ELF-1 (cell line): ENCODE measurements at regions not wholly inside any gene's neighbourhood (a gene's known extent, or its start where the extent isn't known, plus 50 kb on each side); places are given as distances from the start of the nearest gene placed in this dataset.

Source experiments
- DNase-seq: peaks from one replicate; pipeline ENCODE4 v3.0.0-alpha.2; 2016; ENCODE audit warnings: low read depth, low spot score

GRCh38 chr3:101172516-101172915 is 147.9 kb downstream of the IMPG2 start:
- DNase-seq = no peak

GRCh38 chr3:101171681-101172191 is 148.6 kb downstream of the IMPG2 start:
- DNase-seq = no peak

DNA sequence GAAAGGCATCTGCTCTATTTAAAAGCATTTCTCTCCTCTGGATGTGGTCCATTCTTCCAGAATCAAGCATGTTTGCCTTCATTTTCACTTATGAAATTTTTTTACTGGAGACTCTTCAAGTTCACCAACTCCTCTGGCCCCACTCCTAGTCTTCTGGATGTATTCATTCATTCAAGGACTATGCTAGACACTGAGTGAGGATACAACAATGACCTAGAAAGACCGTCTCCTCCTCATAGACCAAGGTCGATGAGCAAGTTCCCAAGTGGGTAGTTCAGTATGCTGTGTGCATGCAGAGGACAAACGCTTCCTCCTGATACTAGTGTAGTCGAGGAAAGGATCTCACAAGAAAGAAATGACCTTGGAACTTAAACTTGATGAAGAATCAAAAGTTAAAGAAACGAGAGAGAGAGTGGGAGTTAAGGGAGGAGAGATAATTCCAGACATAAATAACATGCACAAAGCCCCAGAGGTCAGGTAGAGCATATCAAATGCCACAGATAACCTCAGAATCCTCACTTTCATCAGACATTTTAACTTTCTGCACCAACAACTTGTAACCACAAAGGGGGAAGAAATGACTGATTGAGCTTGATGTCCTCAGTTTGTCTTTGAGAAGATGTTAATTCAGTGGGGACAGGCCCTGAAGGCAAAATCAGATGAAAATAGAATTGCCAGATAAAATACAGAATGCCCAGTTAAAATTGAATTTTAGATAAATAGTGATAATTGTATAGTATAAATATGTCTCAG is 149.4 kb downstream of the IMPG2 start:
- DNase-seq = no peak

DNA sequence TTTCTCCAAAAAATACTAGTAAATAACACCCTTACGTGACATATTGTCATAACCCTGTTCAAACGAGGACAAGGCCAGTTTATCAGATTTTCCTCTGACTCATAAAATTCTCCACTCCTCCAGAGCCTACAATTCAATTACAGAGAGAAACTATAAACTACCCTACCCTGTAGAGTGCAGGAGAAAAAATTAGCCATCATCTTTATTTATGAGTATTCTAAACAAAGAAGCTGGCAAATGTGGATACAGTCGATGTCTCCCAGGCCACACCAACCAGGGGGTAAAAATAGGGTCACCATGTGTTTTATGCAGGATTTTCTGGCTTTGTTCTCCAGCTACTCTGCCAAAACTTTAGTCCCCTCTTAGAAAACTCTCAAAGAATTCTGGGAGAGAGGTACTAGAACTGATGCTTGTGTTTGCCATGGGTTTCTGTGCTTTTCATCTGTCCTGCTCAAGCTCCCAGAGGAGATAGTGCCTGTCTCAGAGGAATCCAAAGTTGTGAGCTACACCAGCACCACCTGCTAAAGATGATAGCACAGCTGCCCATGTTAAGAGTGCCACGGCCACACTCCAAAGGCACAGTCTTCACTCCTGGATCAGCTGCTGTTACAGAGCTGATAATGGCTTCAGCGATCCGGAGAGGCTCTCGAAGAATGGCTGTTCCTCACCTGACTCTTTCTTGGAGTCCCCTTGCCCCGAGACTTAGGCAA is 150.2 kb downstream of the IMPG2 start:
- no peak for DNase-seq

- DNase-seq = no peak
These were observed 150.9 kb downstream of the IMPG2 start for GRCh38 chr3:101169516-101169915.

- DNase-seq = no peak
These were observed 153.0 kb downstream of the IMPG2 start for GRCh38 chr3:101167376-101167775.

GRCh38 chr3:101166150-101166549 is 154.2 kb downstream of the IMPG2 start:
- no peak for DNase-seq

DNA sequence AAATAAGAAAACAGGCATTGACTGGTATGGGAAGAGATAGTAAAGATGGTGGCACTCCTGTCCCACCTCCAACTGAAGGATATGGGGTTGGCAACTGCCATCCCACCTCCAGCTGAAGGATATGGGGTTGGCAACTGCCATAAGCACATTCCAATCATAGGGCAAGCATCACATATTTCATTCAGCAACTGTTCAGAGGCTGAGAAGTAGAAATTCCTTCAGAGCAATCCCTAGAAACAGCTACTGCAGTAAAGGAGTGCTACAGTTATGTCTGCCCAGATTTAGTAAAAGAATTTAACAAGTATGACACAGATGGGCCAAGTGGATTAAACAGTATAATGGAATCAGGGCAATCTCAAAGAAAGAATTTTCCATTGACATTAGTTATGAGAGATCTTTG is 156.8 kb downstream of the IMPG2 start:
- no peak for DNase-seq

DNA sequence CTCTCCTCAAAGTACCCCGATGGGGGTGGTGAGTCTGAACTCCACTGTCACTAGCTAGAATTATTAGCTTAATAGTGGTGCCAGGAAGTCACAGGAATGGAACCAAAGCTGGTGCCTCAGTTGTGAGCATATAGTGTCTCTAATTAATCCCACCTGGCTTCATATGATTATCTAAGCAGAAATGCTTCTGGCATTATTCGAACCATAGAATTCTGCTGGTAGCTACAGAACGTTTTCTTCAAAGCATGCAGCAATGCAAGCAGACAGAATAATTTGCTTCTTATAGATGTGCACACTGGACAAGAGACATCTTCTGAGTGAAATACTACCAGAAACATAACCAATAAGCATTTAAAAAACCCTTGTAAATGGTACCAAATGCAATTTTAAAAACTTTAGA is 160.9 kb downstream of the IMPG2 start:
- DNase-seq = no peak

DNA sequence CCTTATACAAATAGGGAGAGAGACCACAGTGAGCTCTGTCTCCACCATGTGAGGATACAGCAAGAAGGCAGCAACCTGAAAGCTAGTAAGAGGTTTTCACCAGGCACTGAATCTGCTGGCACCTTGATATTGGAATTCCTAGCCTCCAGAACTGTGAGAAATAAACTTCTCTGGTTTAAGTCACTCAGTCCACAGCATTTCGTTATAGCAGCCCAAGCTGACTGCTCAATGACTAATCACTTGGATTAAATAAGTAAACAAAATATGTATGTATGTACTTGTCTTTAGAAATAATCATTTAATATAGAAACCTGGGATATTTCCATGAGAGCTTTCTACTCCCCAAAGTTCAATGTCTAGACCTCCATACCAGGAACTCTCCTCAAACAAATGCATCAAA is 162.0 kb downstream of the IMPG2 start:
- no peak for DNase-seq

DNA sequence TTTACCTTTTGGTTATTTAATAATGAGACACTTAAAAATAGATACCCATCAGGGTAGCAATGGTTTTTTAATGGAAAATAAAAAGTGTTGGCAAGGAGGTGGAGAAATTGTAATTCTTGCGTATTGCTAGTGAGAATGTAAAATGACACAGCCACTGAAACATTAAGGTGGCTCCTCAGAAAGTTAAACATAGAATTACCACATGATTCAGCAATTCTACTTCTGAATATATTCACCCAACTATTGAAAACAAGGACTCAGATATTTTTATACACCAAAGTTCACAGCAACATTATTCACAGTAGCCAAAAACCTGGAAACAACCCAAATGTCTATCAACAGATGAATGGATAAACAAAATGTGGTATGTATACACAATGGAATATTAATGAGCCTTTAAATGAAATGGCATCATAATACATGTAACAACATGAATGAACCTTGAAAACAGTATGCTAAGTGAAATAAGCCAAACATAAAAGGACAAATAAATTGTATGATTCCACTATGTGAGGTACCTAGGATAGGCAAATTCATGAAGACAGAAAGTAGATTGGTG is 163.5 kb downstream of the IMPG2 start:
- DNase-seq = no peak

GRCh38 chr3:101155825-101156224 is 162.6 kb upstream of the ABI3BP start:
- no peak for DNase-seq

- DNase-seq = no peak
These were observed 161.2 kb upstream of the ABI3BP start for GRCh38 chr3:101154401-101154800.

DNA sequence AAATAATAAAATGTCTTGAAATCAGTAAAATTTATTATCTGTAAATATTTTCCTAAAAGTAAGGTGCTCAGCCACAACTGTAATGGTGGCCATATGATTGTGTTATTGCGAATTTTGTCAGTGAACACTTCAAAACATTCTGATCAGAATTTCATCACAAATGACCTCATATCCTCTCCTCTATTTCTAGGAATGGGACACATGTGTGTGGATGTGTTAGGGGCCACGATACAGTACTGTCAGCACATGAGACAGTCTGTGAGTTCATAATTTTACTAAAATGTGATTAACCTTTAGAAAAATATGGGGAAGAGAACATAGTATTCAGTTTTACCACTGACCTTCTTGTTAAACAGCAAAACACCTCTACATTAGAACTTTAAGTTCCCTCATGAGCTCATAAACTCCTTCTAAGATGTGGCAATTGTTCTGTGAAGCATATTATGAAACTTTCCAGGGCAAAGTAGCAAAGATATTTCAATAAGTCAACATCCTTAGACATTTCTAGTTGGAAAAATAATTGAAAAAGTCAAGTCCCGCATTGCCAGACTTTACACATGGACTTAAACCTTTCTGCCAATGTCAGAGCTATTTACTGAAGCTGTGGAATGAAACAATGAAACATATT is 158.2 kb upstream of the ABI3BP start:
- DNase-seq = no peak

GRCh38 chr3:101150504-101150903 is 157.3 kb upstream of the ABI3BP start:
- DNase-seq = no peak

- no peak for DNase-seq
These were observed 156.5 kb upstream of the ABI3BP start for GRCh38 chr3:101149707-101150106.

- DNase-seq = no peak
These were observed 156.0 kb upstream of the ABI3BP start for GRCh38 chr3:101149251-101149650.

- no peak for DNase-seq
These were observed 154.8 kb upstream of the ABI3BP start for GRCh38 chr3:101148001-101148400.

DNA sequence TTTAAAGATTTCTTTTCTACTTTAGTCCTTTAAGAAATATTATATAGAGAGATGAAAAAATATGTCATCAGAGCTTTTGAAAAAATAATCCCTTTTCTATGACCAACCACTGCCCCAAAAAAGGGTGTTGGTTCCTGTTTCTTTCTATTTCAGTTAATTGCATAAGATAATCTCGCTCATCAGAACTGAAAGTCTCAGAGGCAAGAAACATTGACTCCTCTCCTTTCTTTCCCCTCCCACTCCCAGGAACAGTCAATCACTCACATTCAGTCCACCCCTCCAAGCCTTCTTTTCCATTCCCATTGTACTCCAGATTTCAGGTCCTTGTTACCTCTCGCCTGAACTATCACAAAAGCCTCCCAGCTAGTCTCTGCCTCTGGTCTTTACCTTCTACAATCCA is 153.7 kb upstream of the ABI3BP start:
- DNase-seq = no peak

DNA sequence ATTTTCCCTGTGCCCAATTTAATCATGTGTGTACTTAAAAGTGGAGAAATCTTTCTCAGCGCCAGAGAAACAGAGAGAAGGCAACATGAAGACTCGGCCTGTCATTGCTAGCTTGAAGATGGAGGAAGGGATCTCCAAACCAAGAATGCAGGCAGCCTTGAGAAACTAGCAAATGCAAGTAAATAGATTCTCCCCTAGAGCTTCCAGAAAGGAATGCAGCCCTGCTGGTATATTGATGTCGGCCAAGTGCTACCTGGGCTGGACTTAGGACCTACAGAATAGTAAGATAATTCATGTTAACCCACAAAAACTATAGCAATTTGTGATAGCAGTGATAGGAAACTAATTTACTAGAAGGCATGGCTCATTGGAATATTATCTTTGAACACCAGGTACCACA is 150.9 kb upstream of the ABI3BP start:
- no peak for DNase-seq

DNA sequence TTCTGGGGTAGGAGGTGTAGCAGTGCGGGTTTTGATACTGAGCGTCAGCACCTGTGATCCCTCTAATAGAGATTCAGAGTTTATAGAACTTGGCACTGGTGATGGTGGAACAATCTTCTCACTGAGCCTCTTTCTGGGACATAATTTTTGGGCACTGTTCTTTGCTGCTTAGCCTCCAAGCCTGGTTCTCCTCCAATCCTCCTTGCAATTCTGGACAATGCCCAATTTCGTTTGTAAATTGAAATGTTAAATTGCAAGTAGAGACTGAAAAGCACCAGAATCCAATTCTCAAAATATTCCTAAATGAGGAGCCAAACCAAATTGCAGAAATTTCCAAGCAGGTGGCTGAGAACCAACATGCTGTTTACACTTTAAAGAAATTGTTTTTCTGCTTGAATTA is 149.8 kb upstream of the ABI3BP start:
- DNase-seq = no peak

GRCh38 chr3:101142160-101142559 is 148.9 kb upstream of the ABI3BP start:
- no peak for DNase-seq
